IMR-90 (cell line): ENCODE measurements at regions not wholly inside any gene's neighbourhood (a gene's known extent, or its start where the extent isn't known, plus 50 kb on each side); places are given as distances from the start of the nearest gene placed in this dataset.

Source experiments
- ATAC-seq: fragments of 200-7000 bp; cut with Tn5 transposase; 2 replicates; pipeline ENCODE4 v1.9.1; 2020; ENCODE audit warnings: low read depth, mild to moderate bottlenecking, moderate library complexity
- BruUV-seq: library from RNA; stranded (reverse); fragments of 400-500 nt; replicated peaks from 2 replicates; lab custom pipeline; 2021; lab: Mats Ljungman, UMichigan
- CTCF ChIA-PET: fragments of 300-600 bp; formaldehyde crosslinking; extraction: SDS; loops from one replicate; lab custom pipeline; 2021; ENCODE audit warnings: antibody characterized with exemption; lab: Yijun Ruan, JAX
- POLR2A ChIA-PET: fragments of 300-600 bp; sonication (Branson Sonifier 250); formaldehyde crosslinking; loops from one replicate; lab custom pipeline; 2022; ENCODE audit warnings: antibody characterized with exemption; ENCODE audit not compliant: unreplicated experiment; lab: Charles Lee
- DNase-seq: peaks from one replicate; pipeline ENCODE4 v3.0.0; 2013
- H2AFZ ChIP-seq: replicated peaks from 2 replicates; pipeline ENCODE3; 2013; ENCODE audit warnings: low read length, mild to moderate bottlenecking; ENCODE audit not compliant: poor library complexity
- H2AK5ac ChIP-seq: 2 replicates; pipeline ENCODE4 v1.6.1; 2013; ENCODE audit warnings: low read depth, low read length, inconsistent platforms
- H2AK9ac ChIP-seq: replicated peaks from 2 replicates; pipeline ENCODE3; 2013; ENCODE audit warnings: mild to moderate bottlenecking, low read depth, low read length, moderate library complexity; ENCODE audit not compliant: poor library complexity
- H2BK120ac ChIP-seq: 2 replicates; pipeline ENCODE4 v1.6.1; 2013; ENCODE audit warnings: low read depth, low read length, inconsistent platforms
- H2BK15ac ChIP-seq: 3 replicates; pipeline ENCODE4 v1.6.1; 2013; ENCODE audit warnings: low read depth, low read length, inconsistent platforms
- H2BK20ac ChIP-seq: 2 replicates; pipeline ENCODE4 v1.6.1; 2013; ENCODE audit warnings: low read depth, mild to moderate bottlenecking, inconsistent platforms, low read length, moderate library complexity
- H2BK5ac ChIP-seq: 2 replicates; pipeline ENCODE4 v1.6.1; 2013; ENCODE audit warnings: mild to moderate bottlenecking, low read depth, low read length, inconsistent platforms; ENCODE audit not compliant: poor library complexity, severe bottlenecking
- H3K14ac ChIP-seq: replicated peaks from 2 replicates; pipeline ENCODE4 v1.6.1; 2013; ENCODE audit warnings: low read depth, low read length, inconsistent platforms
- H3K18ac ChIP-seq: 2 replicates; pipeline ENCODE4 v1.6.1; 2013; ENCODE audit warnings: low read depth, low read length, control low read depth
- H3K23ac ChIP-seq: 2 replicates; pipeline ENCODE4 v1.6.1; 2013; ENCODE audit warnings: low read depth, low read length, inconsistent platforms
- H3K27ac ChIP-seq: 2 replicates; pipeline ENCODE4 v1.5.1; 2013; ENCODE audit warnings: mild to moderate bottlenecking, control low read depth, low read length; ENCODE audit not compliant: insufficient read depth
- H3K27me3 ChIP-seq: 2 replicates; pipeline ENCODE4 v1.6.1; 2013; ENCODE audit warnings: low read length; ENCODE audit not compliant: control insufficient read depth, insufficient read depth
- H3K36me3 ChIP-seq: 2 replicates; pipeline ENCODE4 v1.6.1; 2013; ENCODE audit warnings: low read length, mixed read lengths; ENCODE audit not compliant: control insufficient read depth, insufficient read depth
- H3K4ac ChIP-seq: 2 replicates; pipeline ENCODE4 v1.6.1; 2013; ENCODE audit warnings: low read depth, low read length, inconsistent platforms
- H3K4me1 ChIP-seq: 2 replicates; pipeline ENCODE4 v1.6.1; 2013; ENCODE audit warnings: low read length, mixed read lengths; ENCODE audit not compliant: control insufficient read depth, insufficient read depth
- H3K4me2 ChIP-seq: 2 replicates; pipeline ENCODE4 v1.6.1; 2013; ENCODE audit warnings: low read depth, mild to moderate bottlenecking, control low read depth, low read length, moderate library complexity
- H3K4me3 ChIP-seq: 2 replicates; pipeline ENCODE4 v1.5.1; 2013; ENCODE audit warnings: low read depth, mild to moderate bottlenecking, control low read depth, low read length, moderate library complexity; ENCODE audit not compliant: insufficient read depth
- H3K56ac ChIP-seq: 2 replicates; pipeline ENCODE4 v1.6.1; 2013; ENCODE audit warnings: low read length, inconsistent platforms; ENCODE audit not compliant: insufficient read depth; ENCODE audit errors: extremely low read depth
- H3K79me1 ChIP-seq, 2 experiments: 2 replicates each; pipeline ENCODE4 v1.6.1; 2013; ENCODE audit warnings: low read length in 2 of 2, inconsistent platforms in 1 of 2, low read depth in 1 of 2
- H3K9ac ChIP-seq: 2 replicates; pipeline ENCODE4 v1.6.1; 2013; ENCODE audit warnings: low read depth, low read length, control low read depth
- H3K9me1 ChIP-seq: 2 replicates; pipeline ENCODE4 v1.6.1; 2013; ENCODE audit warnings: low read length, inconsistent platforms; ENCODE audit not compliant: insufficient read depth
- H3K9me3 ChIP-seq: 2 replicates; pipeline ENCODE4 v1.6.1; 2013; ENCODE audit warnings: low read length; ENCODE audit not compliant: control insufficient read depth, insufficient read depth
- H4K20me1 ChIP-seq: 2 replicates; pipeline ENCODE4 v1.6.1; 2013; ENCODE audit warnings: low read length, inconsistent platforms; ENCODE audit not compliant: insufficient read depth
- H4K5ac ChIP-seq: 2 replicates; pipeline ENCODE4 v1.6.1; 2013; ENCODE audit warnings: mild to moderate bottlenecking, low read depth, low read length, control low read depth
- H4K8ac ChIP-seq, 2 experiments: 2 replicates each; pipeline ENCODE4 v1.6.1; 2013; ENCODE audit warnings: low read depth in 2 of 2, low read length in 2 of 2, control low read depth in 1 of 2, inconsistent platforms in 1 of 2
- H4K91ac ChIP-seq: 2 replicates; pipeline ENCODE4 v1.6.1; 2013; ENCODE audit warnings: low read depth, low read length, inconsistent platforms; ENCODE audit not compliant: insufficient read depth
- CEBPB ChIP-seq: IDR thresholded peaks from 2 replicates; pipeline ENCODE4 v1.6.1; 2012; ENCODE audit warnings: low read depth, low read length, improper control_type of control experiment
- CHD1 ChIP-seq: IDR thresholded peaks from 2 replicates; pipeline ENCODE4 v1.6.1; 2012; ENCODE audit warnings: low read depth, low read length, improper control_type of control experiment
- MAFK ChIP-seq: IDR thresholded peaks from 2 replicates; pipeline ENCODE4 v1.6.1; 2012; ENCODE audit warnings: low read depth, low read length, improper control_type of control experiment
- MAZ ChIP-seq: IDR thresholded peaks from 2 replicates; pipeline ENCODE4 v1.6.1; 2012; ENCODE audit warnings: low read depth, mild to moderate bottlenecking, low read length, improper control_type of control experiment, moderate library complexity, borderline replicate concordance
- MXI1 ChIP-seq: IDR thresholded peaks from 2 replicates; pipeline ENCODE4 v1.6.1; 2012; ENCODE audit warnings: low read depth, mild to moderate bottlenecking, low read length, moderate library complexity, borderline replicate concordance
- NFE2L2 ChIP-seq: fragments of 150-350 bp; IDR thresholded peaks from 2 replicates; pipeline ENCODE4 v1.6.1; 2016; ENCODE audit warnings: low read depth, mild to moderate bottlenecking, low read length
- POLR2A ChIP-seq: IDR thresholded peaks from 2 replicates; pipeline ENCODE4 v1.6.1; 2012; ENCODE audit warnings: mild to moderate bottlenecking, low read depth, low read length
- USF2 ChIP-seq: fragments of 150-350 bp; IDR thresholded peaks from 2 replicates; pipeline ENCODE4 v1.6.1; 2017; ENCODE audit warnings: mild to moderate bottlenecking, antibody characterized with exemption, low read length, low read depth
- WGBS, 2 experiments: methylation state at CpG; one replicate each; pipeline versions ENCODE4 v1.1.5 to v1.1.7; 2013; ENCODE audit warnings: missing lambda C conversion rate in 2 of 2; ENCODE audit not compliant: insufficient read length in 1 of 2; ENCODE audit errors: extremely low coverage in 2 of 2; 5-methylcytosine and 5-hydroxymethylcytosine counted together
- dilution Hi-C: fragments of 300-500 bp; cut with HindIII; formaldehyde crosslinking; loops from one replicate; pipeline ENCODE4 v1.14.3; 2018; ENCODE audit warnings: low sequenced_read_pairs; ENCODE audit not compliant: unreplicated experiment
- in situ Hi-C: fragments of 300-500 bp; cut with MboI; formaldehyde crosslinking; loops from 3 replicates; pipeline ENCODE4 v1.14.3; 2019; ENCODE audit warnings: low sequenced_read_pairs, inconsistent platforms, mixed read lengths
- intact Hi-C: fragments of 100-400 bp; cut with micrococcal nuclease; formaldehyde crosslinking; loops from 2 replicates; pipeline ENCODE4 v1.10.0; 2022

GRCh38 chr13:40379196-40379595 lies 287.2 kb downstream of the FOXO1 start:
- intact Hi-C loops: no loop called here
- H3K18ac ChIP-seq: no peak overlapping the region
- ATAC-seq: no peak
- ChIA-PET CTCF (no interaction called here), POLR2A (no interaction called here)
- H4K5ac ChIP-seq: no peak overlapping the region
- H3K79me1 ChIP-seq: no peaks in the 10 kb centered on the region
- no CpG with 5 or more reads among the region's 3 CpGs for WGBS, 2 experiments
- H2AK5ac ChIP-seq: no peak overlapping the region
- no peak overlapping the region for H2BK15ac ChIP-seq
- H3K14ac ChIP-seq: no peak overlapping the region
- no peak overlapping the region for H2AFZ ChIP-seq
- TF ChIP-seq MXI1 (no peak), CHD1 (no peak), MAFK (no peak), NFE2L2 (no peak), POLR2A (no peak), USF2 (no peak), CEBPB (no peak), MAZ (no peak)
- H2BK5ac ChIP-seq: no peak overlapping the region
- BruUV-seq: no TSS peak
- H3K36me3 ChIP-seq: no peaks in the 10 kb centered on the region
- in situ Hi-C loops: no loop called here
- no peak overlapping the region for H4K8ac ChIP-seq
- dilution Hi-C loops: no loop called here
- no peak overlapping the region for H3K4ac ChIP-seq
- H4K91ac ChIP-seq: no peak overlapping the region
- no peak for DNase-seq
- H3K27me3 ChIP-seq: peaks cover 18% of the 10 kb centered on the region
- no peaks in the 10 kb centered on the region for H4K20me1 ChIP-seq
- H2BK120ac ChIP-seq: no peak overlapping the region
- H2AK9ac ChIP-seq: no peak overlapping the region
- H3K27ac ChIP-seq: no peak overlapping the region
- no peak overlapping the region for H3K23ac ChIP-seq
- H3K9me3 ChIP-seq: no peaks in the 10 kb centered on the region
- H3K9me1 ChIP-seq: no peaks in the 10 kb centered on the region
- no peaks in the 10 kb centered on the region for H3K4me1 ChIP-seq
- no peak overlapping the region for H3K4me3 ChIP-seq
- H3K56ac ChIP-seq: no peak overlapping the region
- H2BK20ac ChIP-seq: no peak overlapping the region
- H3K9ac ChIP-seq: no peak overlapping the region
- H3K4me2 ChIP-seq: no peak overlapping the region
